Lower lobe of right lung (tissue), 2 donors: ENCODE measurements at regions not wholly inside any gene's neighbourhood (a gene's known extent, or its start where the extent isn't known, plus 50 kb on each side); places are given as distances from the start of the nearest gene placed in this dataset.

Experiments
- ATAC-seq, 2 donors: fragments of 200-7000 bp; cut with Tn5 transposase; one replicate each; pipeline ENCODE4 v1.9.1; 2020 to 2022; ENCODE audit warnings: mild to moderate bottlenecking in 2 of 2, moderate library complexity in 2 of 2
- DNase-seq: peaks from one replicate; pipeline ENCODE4 v3.0.0-alpha.2; 2020
- H3K27ac ChIP-seq: fragments of 200-600 bp; one replicate; pipeline ENCODE4 v1.8.0; 2022
- H3K27me3 ChIP-seq: fragments of 200-600 bp; one replicate; pipeline ENCODE4 v1.8.0; 2022; ENCODE audit warnings: low read depth
- H3K36me3 ChIP-seq: fragments of 200-600 bp; one replicate; pipeline ENCODE4 v1.8.0; 2022; ENCODE audit warnings: mild to moderate bottlenecking
- H3K4me1 ChIP-seq: fragments of 200-600 bp; one replicate; pipeline ENCODE4 v1.8.0; 2022
- H3K4me3 ChIP-seq: fragments of 200-600 bp; one replicate; pipeline ENCODE4 v1.8.0; 2022; ENCODE audit warnings: mild to moderate bottlenecking
- H3K9me3 ChIP-seq: fragments of 200-600 bp; one replicate; pipeline ENCODE4 v1.8.0; 2022
- intact Hi-C: fragments of 100-400 bp; cut with DNase I; formaldehyde crosslinking; loops from one replicate; pipeline ENCODE4 v1.11.0; 2022
- TF ChIP-seq, protein P1 (sequence below): fragments of 200-600 bp; IDR thresholded peaks from one replicate; pipeline ENCODE4 v1.8.0; 2022; ENCODE audit warnings: antibody characterized with exemption, mild to moderate bottlenecking
- donor health status: DM: no; HTN: yes; CAD: no; lungs with severe emphysema.

DNA sequence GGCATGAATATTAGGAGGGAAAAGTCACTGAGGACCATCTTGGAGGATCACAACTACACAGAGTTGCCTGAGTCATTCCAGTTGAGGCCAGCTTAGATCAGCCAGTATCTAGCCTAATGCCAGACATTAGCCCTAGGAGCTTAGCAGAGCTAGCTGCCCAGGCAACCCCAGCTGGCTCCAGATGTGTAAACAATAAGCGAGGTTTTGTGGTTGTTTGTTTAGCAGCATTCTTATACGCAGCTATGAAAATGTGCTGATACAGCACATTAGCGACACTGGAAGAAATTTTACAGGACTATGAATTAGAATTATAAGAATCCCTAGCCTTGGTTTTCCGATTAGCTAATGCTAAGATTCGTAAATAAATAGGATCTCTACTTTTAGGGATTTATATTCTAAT, 59.3 kb downstream of the BTBD3 start:
- DNase-seq (no peak), ATAC-seq (no peak)
- TF ChIP-seq, protein P1, sequence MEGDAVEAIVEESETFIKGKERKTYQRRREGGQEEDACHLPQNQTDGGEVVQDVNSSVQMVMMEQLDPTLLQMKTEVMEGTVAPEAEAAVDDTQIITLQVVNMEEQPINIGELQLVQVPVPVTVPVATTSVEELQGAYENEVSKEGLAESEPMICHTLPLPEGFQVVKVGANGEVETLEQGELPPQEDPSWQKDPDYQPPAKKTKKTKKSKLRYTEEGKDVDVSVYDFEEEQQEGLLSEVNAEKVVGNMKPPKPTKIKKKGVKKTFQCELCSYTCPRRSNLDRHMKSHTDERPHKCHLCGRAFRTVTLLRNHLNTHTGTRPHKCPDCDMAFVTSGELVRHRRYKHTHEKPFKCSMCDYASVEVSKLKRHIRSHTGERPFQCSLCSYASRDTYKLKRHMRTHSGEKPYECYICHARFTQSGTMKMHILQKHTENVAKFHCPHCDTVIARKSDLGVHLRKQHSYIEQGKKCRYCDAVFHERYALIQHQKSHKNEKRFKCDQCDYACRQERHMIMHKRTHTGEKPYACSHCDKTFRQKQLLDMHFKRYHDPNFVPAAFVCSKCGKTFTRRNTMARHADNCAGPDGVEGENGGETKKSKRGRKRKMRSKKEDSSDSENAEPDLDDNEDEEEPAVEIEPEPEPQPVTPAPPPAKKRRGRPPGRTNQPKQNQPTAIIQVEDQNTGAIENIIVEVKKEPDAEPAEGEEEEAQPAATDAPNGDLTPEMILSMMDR = no peak
- Histone ChIP-seq H3K36me3 (no peaks in the 10 kb centered on the region), H3K27me3 (no peaks in the 10 kb centered on the region), H3K4me3 (no peak overlapping the region), H3K27ac (no peak overlapping the region), H3K9me3 (no peaks in the 10 kb centered on the region), H3K4me1 (no peaks in the 10 kb centered on the region)
- intact Hi-C loops = no loop called here

DNA sequence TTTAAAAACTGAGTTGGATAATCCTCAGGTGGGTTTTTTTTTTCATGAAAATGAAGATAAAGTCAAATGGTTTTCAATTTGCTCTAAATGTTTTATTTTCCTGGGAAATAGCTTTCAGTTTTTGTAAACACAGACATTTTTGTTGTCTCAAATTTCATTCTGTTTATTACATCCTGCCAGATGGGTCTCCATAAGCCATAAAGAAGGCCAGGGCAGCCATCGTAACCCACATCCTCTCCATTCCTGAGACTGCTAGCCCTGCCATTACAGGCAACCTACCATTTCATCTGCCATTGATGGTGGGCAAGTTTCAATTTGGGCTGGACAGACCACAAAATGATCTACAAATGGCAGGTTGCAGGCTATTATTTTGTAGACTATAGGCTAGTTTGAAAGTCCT, 60.8 kb downstream of the BTBD3 start:
- no peak for ATAC-seq
- no peaks in the 10 kb centered on the region for H3K4me1 ChIP-seq
- no peaks in the 10 kb centered on the region for H3K9me3 ChIP-seq
- TF ChIP-seq, protein P1 = no peak
- H3K36me3 ChIP-seq = no peaks in the 10 kb centered on the region
- H3K27ac ChIP-seq = no peak overlapping the region
- H3K27me3 ChIP-seq = no peaks in the 10 kb centered on the region
- no peak for DNase-seq
- intact Hi-C loops = no loop called here
- H3K4me3 ChIP-seq = no peak overlapping the region

DNA sequence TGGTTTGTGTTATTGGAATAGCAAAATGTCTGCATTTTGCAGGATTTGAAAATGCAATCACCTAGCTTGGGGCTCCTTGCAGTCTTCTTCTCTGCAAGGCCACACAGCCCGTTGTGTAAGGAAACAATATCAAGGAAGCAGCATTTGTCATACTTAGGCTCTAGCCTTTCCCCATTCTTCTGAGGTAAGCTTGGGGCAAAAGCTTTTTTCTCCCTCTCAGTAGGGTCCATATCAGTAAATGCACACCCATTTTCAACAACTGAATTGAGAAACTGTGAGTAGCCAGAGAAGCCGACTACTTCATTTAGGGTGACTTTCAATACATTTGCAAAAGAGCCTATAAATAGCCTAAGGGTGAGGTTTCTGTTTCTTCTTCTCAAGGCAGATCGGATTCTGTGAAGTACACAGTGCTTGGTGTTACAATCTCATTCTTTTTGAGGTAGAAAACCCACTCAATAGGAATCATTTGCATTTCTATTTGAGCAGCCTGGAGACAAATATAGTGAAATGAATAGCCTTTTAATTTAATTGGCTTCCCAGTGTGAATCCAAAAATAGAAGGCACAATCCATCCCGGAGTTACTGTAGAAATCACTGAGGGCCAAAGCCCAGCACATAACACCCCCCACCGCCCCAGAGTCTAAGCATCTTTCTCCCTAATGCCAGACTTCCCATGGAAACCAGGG, 61.8 kb downstream of the BTBD3 start:
- Histone ChIP-seq H3K27me3 (no peaks in the 10 kb centered on the region), H3K4me3 (no peak overlapping the region), H3K9me3 (no peaks in the 10 kb centered on the region), H3K4me1 (no peaks in the 10 kb centered on the region), H3K36me3 (no peaks in the 10 kb centered on the region), H3K27ac (no peak overlapping the region)
- DNase-seq = no peak
- TF ChIP-seq, protein P1 = no peak
- intact Hi-C loops = no loop called here
- no peak for ATAC-seq

DNA sequence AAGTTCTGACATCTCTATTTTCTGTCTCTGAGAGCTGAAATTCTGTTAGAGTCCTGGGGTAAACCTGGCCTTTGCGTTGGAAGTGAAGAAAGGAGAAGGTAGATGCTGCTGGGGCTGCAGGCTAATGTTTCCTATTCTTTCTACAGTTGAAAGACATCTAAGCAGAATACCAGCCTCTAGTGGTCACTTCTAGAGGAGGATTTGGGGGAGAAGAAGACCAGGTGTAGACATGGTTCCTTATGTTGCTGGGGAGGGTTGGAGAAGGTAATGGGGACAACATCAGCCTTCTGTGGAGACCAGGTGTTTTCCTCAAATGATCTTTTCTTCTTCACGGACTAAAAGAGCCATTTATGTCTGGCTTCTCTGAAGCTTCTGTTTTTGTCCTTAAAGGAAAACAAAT, 62.6 kb downstream of the BTBD3 start:
- Histone ChIP-seq H3K4me3 (no peak overlapping the region), H3K27ac (no peak overlapping the region), H3K27me3 (no peaks in the 10 kb centered on the region), H3K4me1 (no peaks in the 10 kb centered on the region), H3K36me3 (no peaks in the 10 kb centered on the region), H3K9me3 (no peaks in the 10 kb centered on the region)
- intact Hi-C loops = no loop called here
- TF ChIP-seq, protein P1 = no peak
- no peak for DNase-seq
- no peak for ATAC-seq

DNA sequence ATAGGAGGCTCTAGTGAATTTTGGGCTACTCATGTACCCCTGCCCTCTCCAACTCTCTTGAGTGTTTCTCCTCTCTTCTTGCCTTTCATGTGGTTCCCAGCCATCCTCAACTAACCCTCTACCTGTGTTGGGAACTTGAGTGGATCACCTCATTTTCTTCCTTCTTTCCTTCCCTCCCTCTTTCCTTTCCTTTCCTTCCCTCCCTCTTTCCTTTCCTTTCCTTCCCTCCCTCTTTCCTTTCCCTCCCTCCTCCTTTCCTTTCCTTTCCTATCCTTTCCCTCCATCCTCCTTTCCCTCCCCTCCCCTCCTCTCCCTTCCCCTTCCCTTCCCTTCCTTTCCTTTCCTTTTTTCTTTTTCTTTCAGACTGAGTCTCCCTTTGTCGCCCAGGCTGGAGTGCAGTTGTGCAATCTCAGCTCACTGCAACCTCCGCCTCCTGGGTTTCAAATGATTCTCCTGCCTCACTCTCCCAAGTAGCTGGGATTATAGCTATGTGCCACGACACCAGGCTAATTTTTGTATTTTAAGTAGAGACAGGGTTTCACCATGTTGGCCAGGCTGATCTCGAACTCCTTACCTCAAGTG, 63.8 kb downstream of the BTBD3 start:
- intact Hi-C loops = no loop called here
- DNase-seq = no peak
- no peak for ATAC-seq
- H3K27ac ChIP-seq = no peak overlapping the region
- no peaks in the 10 kb centered on the region for H3K9me3 ChIP-seq
- TF ChIP-seq, protein P1 = no peak
- H3K4me3 ChIP-seq = no peak overlapping the region
- no peaks in the 10 kb centered on the region for H3K4me1 ChIP-seq
- H3K36me3 ChIP-seq = no peaks in the 10 kb centered on the region
- no peaks in the 10 kb centered on the region for H3K27me3 ChIP-seq
